SK-MEL-5 (cell line): ENCODE measurements at regions not wholly inside any gene's neighbourhood (a gene's known extent, or its start where the extent isn't known, plus 50 kb on each side); places are given as distances from the start of the nearest gene placed in this dataset.

Experiments used
- DNase-seq: peaks from one replicate; pipeline ENCODE4 v3.0.0-alpha.2; 2016; ENCODE audit warnings: low read depth, low spot score
- in situ Hi-C: cut with HindIII; loops from 2 replicates; pipeline ENCODE4 v1.10.0; 2016; ENCODE audit warnings: low sequenced_read_pairs, high pct_unique_total_duplicates, low pct_unique_long_range_greater_than_20kb
- small RNA-seq, 2 experiments: library from RNA; depleted of rRNA; stranded (forward); fragments of <200 nt; gene quantifications; one replicate each; pipeline ENCODE3, GENCODE V24; 2014

DNA sequence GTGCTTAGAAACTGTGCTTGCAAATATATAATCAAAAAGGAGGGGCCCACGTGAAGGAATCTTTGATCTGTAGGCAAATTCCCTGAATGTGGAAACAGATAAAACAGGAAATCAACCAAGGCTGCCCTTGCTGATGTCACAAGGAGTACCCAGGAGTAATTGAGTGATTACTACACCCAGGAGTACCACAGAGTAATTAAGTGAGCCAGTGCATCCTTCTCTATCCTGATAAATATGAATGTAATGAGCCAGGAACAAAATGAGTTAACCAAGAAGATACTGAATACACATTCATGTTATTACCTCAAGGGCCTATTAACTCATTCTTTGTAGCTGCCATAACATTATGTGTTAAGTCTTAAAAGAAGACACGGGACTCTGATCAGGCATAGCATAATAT is 87.3 kb upstream of the POU1F1 start:
- in situ Hi-C loops = no loop called here

GRCh38 chr3:87361956-87362355 is 85.6 kb upstream of the POU1F1 start:
- in situ Hi-C loops = no loop called here
- DNase-seq = no peak

More for the DNA sequence above, 87.3 kb upstream of the POU1F1 start:
- no peak for DNase-seq

DNA sequence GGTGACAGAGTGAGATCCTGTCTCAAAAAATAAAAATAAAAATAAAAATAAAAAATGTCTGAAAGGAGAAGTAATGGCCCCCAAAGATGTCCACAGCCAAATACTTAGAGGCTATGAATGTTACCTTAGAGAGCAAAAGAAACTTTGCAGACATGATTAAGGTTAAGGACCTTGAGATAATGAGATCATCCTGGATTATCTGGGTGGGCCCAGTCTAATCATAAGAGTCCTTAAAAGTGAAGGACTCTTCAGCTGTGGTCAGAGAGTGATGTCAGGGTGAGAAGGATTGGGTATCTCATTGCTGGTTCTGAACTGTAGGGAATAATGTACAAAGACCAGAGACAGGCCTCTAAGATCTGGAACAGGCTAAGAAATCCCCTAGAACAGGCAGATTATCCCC is 84.9 kb upstream of the POU1F1 start:
- in situ Hi-C loops = no loop called here
- no peak for DNase-seq

- in situ Hi-C loops = no loop called here
- no peak for DNase-seq
Measured at GRCh38 chr3:87359826-87360225, 83.4 kb upstream of the POU1F1 start.

DNA sequence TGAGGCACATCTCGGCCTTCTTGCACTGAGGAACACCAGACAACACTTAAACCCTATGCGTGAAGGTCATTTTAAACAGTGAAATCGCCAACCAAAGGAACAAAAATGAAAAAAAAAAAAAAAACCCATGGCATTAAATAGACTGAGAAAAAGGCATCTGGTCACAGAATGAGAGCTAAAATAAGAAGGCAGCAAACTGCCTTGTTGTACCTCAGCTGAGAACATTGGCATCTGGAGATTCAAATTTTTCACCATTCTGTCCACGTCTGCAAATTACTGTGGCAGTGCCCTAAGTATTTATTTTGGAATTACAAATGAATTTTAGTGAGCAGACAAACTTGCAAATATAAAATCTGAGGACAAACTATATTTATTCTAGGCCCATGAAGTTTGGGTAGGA is 82.6 kb upstream of the POU1F1 start:
- in situ Hi-C loops = no loop called here
- DNase-seq = no peak

- in situ Hi-C loops = no loop called here
- DNase-seq = no peak
Measured at GRCh38 chr3:87358066-87358465, 81.7 kb upstream of the POU1F1 start.

DNA sequence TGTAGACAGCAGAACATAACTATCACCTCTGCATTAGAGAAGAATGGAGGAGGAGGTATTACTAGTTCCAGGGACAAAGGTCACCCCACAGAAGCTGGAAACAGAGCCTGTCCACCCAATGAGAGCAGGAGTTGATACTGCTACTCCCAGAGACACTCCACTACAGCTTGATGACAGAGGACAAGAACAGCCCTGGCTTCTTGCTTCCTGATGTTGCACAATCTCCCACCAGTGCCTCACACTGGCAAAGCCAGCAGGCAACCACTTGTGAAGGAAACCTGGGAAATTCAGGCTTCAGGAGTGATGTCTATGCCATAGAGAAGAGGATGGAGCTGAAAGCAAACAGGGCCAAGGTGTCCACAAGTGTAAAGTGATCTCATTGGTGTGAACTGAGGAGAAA is 78.0 kb upstream of the POU1F1 start:
- no peak for DNase-seq
- in situ Hi-C loops = no loop called here

GRCh38 chr3:87351937-87352336 is 75.6 kb upstream of the POU1F1 start:
- in situ Hi-C loops = no loop called here
- DNase-seq = no peak

DNA sequence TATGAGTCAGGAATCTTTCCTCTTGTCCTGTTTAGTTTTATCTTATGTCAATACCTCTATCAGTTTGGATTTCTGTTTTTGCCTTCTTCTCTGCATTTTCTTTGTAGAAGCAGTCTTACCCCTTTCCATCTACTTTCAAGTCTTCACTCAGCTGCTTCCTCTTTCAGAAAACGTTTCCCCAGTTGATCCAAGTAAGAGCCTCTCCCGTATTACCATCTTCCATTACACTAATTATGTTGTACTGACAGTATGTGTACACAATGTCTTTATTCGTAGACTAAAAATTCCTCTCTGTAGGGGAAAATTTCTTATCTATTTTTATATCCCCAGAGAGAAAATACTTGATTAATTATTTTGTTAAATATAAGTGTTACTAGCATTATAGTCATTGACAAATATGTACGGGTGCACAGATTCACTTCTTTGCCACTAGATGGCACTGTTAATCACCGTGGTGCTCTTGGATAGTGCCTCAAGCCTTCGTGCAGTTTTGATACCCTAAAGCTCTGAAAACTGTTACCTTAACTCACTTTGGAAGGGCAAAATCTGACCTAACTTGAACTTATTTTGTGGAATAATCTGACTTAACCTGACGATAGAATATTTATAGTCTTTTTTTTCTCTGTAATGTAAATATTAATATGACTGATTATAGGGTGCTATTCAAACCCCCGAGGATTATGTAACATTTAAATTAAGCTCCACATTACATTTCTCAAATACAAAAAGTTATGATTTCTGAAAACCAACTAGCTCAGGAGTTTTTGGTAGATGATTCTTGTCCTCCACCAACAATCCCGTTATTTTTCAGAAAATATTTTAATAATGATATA is 74.2 kb upstream of the POU1F1 start:
- in situ Hi-C loops = no loop called here
- peak; percentile 64 for DNase-seq

GRCh38 chr3:87349833-87350232 is 73.4 kb upstream of the POU1F1 start:
- in situ Hi-C loops = no loop called here
- no peak for DNase-seq

- DNase-seq = no peak
- in situ Hi-C loops = no loop called here
Measured at GRCh38 chr3:87336761-87337160, 60.4 kb upstream of the POU1F1 start.

- in situ Hi-C loops = no loop called here
- DNase-seq = no peak
Measured at GRCh38 chr3:87335931-87336330, 59.5 kb upstream of the POU1F1 start.

- DNase-seq = no peak
- in situ Hi-C loops = no loop called here
Measured at GRCh38 chr3:87333393-87333892, 57.1 kb upstream of the POU1F1 start.

DNA sequence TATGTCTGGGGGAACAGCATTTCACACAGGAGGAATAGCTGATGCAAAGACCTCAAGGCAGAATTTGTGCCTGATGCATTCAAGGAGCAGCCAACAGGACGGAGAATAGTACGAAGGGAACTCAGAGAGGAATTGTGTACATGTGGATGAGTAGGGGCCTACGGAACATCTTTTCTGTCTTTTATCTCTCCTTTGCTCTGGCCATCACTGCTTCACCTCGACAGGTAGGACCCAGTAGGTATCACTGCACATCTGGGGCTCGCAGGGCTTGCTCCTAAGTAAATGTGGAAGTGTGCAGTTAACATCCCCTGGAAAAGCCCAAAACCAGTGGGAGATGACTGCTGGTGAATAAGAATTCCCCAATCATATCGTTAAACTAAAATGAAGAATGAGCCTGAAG is 56.4 kb upstream of the POU1F1 start:
- DNase-seq = no peak
- in situ Hi-C loops = no loop called here

DNA sequence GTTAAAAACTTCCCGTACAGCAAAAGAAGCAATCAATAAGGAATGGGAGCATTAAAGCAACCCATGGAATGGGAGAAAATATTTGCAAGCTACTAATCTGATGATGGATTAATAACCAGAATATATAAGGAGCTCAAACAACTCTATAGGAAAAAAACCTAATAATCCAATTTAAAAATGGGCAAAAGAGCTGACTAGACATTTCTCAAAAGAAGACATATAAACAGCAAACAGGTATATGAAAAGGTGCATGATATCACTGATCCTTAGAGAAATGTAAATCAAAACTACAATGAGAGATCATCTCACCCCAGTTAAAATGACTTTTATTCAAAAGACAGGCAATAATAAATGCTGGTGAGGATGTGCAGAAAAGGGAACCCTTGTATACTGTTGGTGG is 52.7 kb upstream of the POU1F1 start:
- DNase-seq = no peak
- in situ Hi-C loops = no loop called here

Small RNA genes in the stretch of these regions (small RNA-seq; reads per million reads assigned to genes)
- gene RNU6-873P (0 reads per million in 2 experiments), gene RNU6ATAC6P (0 reads per million in 2 experiments)
